ENCODE measurements at regions not wholly inside any gene's neighbourhood (a gene's known extent, or its start where the extent isn't known, plus 50 kb on each side); places are given as distances from the start of the nearest gene placed in this dataset.

DNA sequence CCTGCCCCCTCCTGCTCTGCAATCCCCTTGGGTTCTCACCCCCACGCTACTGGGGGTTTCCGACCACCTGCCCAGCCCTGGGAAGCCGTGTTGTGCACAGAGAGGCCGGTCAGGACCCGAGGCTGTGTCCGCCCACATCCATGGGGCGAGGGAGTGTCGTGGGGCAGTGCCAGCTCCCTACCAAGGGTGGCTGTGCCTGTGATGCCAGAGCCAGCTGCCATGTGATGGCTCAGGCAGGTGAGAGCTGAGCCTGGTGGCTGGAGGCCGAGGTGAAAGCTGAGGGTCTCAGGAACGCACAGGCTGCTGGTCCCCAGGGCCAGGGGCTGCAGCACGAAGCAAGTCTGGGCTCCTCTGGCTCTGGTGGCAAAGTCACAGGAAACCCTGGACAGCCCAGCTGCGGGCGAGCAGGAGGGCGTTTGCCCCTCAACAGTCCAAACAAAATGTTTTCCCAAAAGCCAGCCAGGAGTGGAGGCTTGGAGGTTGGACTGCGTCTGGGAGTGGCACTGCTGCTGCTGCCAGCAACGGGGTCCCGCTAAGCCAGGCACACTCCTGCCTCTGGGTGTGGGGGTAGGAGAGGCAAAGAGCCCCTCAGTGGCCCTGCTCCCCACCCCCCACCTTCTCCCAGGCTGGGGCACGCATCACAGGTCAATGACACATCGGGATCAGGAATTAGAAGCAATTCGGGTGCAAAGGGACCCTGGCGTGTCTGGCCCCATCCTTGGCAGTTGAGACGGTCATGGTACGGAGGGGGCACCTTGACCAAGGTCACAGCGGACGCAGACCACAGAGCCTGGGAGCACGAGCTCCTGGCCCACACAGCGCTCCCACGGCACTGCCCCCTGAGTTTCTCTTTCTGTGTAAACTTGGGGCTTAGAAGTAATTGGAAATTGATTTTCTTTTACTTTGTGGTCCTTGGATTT is 72.4 kb upstream of the GPC1 start:
- TF ChIP-seq, protein P1, sequence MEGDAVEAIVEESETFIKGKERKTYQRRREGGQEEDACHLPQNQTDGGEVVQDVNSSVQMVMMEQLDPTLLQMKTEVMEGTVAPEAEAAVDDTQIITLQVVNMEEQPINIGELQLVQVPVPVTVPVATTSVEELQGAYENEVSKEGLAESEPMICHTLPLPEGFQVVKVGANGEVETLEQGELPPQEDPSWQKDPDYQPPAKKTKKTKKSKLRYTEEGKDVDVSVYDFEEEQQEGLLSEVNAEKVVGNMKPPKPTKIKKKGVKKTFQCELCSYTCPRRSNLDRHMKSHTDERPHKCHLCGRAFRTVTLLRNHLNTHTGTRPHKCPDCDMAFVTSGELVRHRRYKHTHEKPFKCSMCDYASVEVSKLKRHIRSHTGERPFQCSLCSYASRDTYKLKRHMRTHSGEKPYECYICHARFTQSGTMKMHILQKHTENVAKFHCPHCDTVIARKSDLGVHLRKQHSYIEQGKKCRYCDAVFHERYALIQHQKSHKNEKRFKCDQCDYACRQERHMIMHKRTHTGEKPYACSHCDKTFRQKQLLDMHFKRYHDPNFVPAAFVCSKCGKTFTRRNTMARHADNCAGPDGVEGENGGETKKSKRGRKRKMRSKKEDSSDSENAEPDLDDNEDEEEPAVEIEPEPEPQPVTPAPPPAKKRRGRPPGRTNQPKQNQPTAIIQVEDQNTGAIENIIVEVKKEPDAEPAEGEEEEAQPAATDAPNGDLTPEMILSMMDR (IDR thresholded peaks at IDR 0.05), result no peak
- TF ChIP-seq ZFX (IDR thresholded peaks at IDR 0.05; ENCODE audit: borderline replicate concordance), result no peak

Measured in 22Rv1 (cell line).